GM23248 (cell line): ENCODE measurements at regions not wholly inside any gene's neighbourhood (a gene's known extent, or its start where the extent isn't known, plus 50 kb on each side); places are given as distances from the start of the nearest gene placed in this dataset.

Source experiments
- EZH2 ChIP-seq: fragments of 200-600 bp; sonication (generic); IDR thresholded peaks from 2 replicates; pipeline ENCODE4 v1.6.1; 2018; ENCODE audit warnings: antibody characterized with exemption, mild to moderate bottlenecking; ENCODE audit not compliant: insufficient read depth, poor library complexity, severe bottlenecking
- EZH2phosphoT487 ChIP-seq: fragments of 200-600 bp; sonication (generic); IDR thresholded peaks from 2 replicates; pipeline ENCODE4 v1.6.1; 2018; ENCODE audit warnings: antibody characterized with exemption, moderate library complexity, mild to moderate bottlenecking, low read depth; ENCODE audit not compliant: insufficient read depth

GRCh38 chr20:55880361-55880760, 125.0 kb downstream of the CBLN4 start:
- TF ChIP-seq EZH2phosphoT487 (no peak), EZH2 (no peak)
